OCI-LY3 (cell line): ENCODE measurements at regions not wholly inside any gene's neighbourhood (a gene's known extent, or its start where the extent isn't known, plus 50 kb on each side); places are given as distances from the start of the nearest gene placed in this dataset.

Experiments
- CTCF ChIP-seq: fragments of 200-600, 300-600 bp; sonication (generic); IDR thresholded peaks from 2 replicates; pipeline ENCODE4 v1.5.1; 2014; ENCODE audit warnings: antibody characterized with exemption, low read length, low read depth
- EZH2phosphoT487 ChIP-seq: fragments of 200-600 bp; shearing (Covaris generic); IDR thresholded peaks from 2 replicates; pipeline ENCODE4 v1.6.1; 2018; ENCODE audit warnings: antibody characterized with exemption, mixed run types, low read depth

DNA sequence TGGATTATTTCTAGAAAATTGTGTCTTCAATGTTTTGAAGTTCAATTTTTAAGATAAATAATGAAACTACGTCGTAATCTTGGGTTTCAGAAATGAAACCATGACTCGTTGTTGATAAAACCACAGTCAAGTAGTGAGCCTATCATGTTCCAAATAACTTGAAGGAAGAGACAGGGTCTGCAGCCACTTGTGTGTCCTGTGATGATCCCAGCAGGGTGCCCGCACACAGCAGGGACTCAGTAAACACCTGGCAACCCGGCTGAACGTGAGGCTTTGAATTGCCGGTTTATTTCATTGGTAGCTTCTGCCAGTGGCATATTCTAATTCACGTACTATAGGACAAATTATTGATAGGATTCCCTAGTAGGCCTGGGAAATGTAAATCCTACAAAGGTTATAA is 679.6 kb downstream of the IRX1 start:
- TF ChIP-seq CTCF (no peak), EZH2phosphoT487 (no peak)
